ENCODE measurements at regions not wholly inside any gene's neighbourhood (a gene's known extent, or its start where the extent isn't known, plus 50 kb on each side); places are given as distances from the start of the nearest gene placed in this dataset.

- intact Hi-C loops (cut with micrococcal nuclease): no loop called here
Measured at GRCh38 chr13:26838821-26839220, 78.2 kb upstream of the GPR12 start.

GRCh38 chr13:26837997-26838396 is 77.4 kb upstream of the GPR12 start:
- intact Hi-C loops (cut with micrococcal nuclease): no loop called here

GRCh38 chr13:26837102-26837501 is 76.5 kb upstream of the GPR12 start:
- intact Hi-C loops (cut with micrococcal nuclease): no loop called here

- intact Hi-C loops (cut with micrococcal nuclease): no loop called here
Measured at GRCh38 chr13:26836626-26837025, 76.0 kb upstream of the GPR12 start.

- intact Hi-C loops (cut with micrococcal nuclease): no loop called here
Measured at GRCh38 chr13:26834646-26835045, 74.1 kb upstream of the GPR12 start.

GRCh38 chr13:26831336-26831908 is 70.8 kb upstream of the GPR12 start:
- intact Hi-C loops (cut with micrococcal nuclease): no loop called here

- intact Hi-C loops (cut with micrococcal nuclease): no loop called here
Measured at GRCh38 chr13:26829716-26830115, 69.1 kb upstream of the GPR12 start.

- intact Hi-C loops (cut with micrococcal nuclease): no loop called here
Measured at GRCh38 chr13:26824581-26824980, 64.0 kb upstream of the GPR12 start.

- intact Hi-C loops (cut with micrococcal nuclease): no loop called here
Measured at GRCh38 chr13:26822146-26822545, 61.6 kb upstream of the GPR12 start.

GRCh38 chr13:26821672-26822071 is 61.1 kb upstream of the GPR12 start:
- intact Hi-C loops (cut with micrococcal nuclease): no loop called here

GRCh38 chr13:26820871-26821270 is 60.3 kb upstream of the GPR12 start:
- intact Hi-C loops (cut with micrococcal nuclease): no loop called here

- intact Hi-C loops (cut with micrococcal nuclease): no loop called here
Measured at GRCh38 chr13:26819046-26819445, 58.5 kb upstream of the GPR12 start.

- intact Hi-C loops (cut with micrococcal nuclease): no loop called here
Measured at GRCh38 chr13:26816881-26817280, 56.3 kb upstream of the GPR12 start.

GRCh38 chr13:26813980-26814348 is 53.4 kb upstream of the GPR12 start:
- intact Hi-C loops (cut with micrococcal nuclease): no loop called here

GRCh38 chr13:26813321-26813979 is 52.9 kb upstream of the GPR12 start:
- intact Hi-C loops (cut with micrococcal nuclease): no loop called here

- intact Hi-C loops (cut with micrococcal nuclease): no loop called here
Measured at GRCh38 chr13:26811581-26811980, 51.0 kb upstream of the GPR12 start.

Data from T-helper 1 cell treated with Interleukin-12 subunit alpha and Interleukin-12 subunit beta and Interleukin-4 antibody, amounts not matched to agents 30 ng/mL and 1 ng/mL, for 36 hours (primary cell).